Islet of Langerhans (tissue), 1 donor: ENCODE measurements at regions not wholly inside any gene's neighbourhood (a gene's known extent, or its start where the extent isn't known, plus 50 kb on each side); places are given as distances from the start of the nearest gene placed in this dataset.

Experiments used
- FAIRE-seq: peaks from one replicate; lab custom pipeline; 2011; peaks lifted over from hg19 to GRCh38; lab: Jason Lieb, UNC

DNA sequence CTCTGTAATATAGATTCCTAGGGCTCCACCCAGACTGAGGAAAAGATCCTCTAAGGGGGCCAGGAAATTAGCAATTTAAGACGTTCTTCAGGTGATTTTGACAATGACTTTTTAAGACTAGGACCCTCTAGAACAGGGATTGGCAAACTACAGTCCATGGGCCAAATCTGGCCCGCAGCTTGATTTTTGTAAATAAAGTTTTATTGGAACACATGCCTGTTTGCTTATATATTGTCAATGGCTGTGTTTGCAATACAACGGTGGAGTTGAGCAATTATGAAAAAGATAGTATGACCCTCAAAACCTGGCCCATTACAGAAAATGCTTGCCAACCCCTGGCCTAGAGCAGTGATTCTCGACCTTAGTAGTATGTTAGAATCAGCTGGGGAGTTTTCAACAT is 181.9 kb downstream of the SOX9 start:
- no peak for FAIRE-seq

DNA sequence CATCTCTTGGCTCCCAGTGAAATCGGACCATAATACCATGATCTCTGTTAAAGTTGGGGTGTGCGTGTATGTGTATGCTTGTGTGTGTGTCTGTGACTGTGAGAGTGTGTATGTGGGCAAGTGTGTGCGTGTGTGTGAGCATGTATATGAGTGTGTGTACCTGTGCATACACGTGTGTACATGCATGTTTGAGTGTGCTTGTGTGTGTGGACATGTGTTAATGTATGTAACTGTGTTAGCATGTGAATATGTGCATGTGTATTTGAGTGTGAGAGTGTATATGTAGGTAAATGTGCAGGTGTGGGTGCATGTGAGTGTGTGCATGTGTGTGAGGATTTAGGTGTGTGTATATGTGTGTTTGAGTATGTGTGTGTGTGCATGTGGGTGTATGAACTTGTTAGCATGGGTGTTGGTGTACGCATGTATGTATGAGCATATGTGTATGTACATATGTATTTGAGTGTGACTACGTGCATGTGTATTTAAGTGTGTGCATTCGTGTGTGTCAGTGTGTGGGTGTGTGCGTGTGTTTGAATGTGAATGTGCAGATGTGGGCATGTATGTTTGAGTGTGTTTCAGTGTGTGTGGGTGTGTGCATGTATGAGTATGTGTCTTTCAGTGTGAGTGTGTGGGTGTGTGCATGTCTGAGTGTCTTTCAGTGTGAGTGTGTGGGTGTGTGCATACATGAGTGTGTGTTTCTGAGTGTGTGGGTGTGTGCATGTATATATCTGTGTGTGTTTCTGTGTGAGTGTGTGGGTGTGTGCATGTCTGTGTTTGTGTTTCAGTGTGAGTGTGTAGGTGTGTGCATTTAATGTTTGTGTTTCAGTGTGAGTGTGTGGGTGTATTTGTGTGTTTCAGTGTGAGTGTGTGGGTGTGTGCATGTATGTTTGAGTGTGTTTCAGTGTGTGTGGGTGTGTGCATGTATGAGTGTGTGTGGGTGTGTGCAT is 183.2 kb downstream of the SOX9 start:
- no peak for FAIRE-seq

DNA sequence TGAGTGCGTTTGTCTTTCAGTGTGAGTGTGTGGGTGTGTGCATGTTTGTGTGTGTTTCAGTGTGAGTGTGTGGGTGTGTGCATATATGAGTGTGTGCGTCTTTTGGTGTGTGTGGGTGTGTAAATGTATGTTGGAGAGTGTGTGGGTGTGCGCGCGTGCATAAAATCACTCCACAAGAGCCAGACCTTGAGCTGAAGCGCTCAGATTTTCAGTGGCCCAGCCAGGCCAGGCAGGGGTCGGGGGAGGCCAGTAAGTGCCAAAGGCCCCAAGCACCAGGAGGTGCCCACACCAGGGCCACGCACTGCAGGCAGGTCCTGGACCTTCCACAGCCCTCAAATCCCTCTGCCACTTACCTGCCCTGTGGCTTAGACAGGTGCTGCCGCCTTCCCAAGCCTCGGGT is 184.0 kb downstream of the SOX9 start:
- FAIRE-seq: no peak

DNA sequence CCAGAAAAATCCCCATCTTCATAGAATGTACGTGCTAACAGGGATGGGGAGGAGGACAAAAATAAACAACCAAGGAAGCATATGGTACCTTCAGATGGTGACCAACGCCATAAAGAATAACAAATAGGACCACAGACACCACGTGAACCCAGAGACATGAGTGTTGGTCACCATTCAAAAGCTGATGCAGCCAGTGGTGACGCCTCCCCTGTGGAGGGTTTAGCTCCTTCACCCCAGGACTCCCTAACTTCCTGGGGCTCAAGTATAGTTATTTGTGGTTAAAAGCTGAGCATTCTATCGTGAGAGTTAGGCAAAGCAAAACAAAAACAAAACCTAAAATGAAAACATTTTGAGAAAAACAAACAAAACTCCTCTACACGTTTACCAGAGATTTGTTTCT is 184.7 kb downstream of the SOX9 start:
- no peak for FAIRE-seq

DNA sequence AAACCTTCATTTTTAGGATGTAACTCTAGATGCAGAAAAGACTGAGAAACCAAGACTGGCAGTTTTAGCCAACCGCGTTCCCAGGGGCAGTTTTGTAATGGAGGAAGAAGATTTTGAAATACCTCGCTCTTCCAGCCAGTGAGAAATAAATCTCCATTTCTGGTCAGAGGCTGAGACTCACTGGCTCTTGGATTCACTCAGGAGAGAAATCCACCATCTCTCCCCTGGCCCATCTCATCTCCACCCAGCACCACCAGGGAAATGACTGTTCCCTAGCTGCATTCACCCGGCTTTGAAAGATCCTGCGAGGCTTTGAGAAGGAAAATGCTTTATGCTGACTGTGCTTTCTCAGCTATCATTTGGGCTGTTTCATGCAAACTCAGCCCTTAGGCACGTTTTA is 185.2 kb downstream of the SOX9 start:
- FAIRE-seq: no peak

DNA sequence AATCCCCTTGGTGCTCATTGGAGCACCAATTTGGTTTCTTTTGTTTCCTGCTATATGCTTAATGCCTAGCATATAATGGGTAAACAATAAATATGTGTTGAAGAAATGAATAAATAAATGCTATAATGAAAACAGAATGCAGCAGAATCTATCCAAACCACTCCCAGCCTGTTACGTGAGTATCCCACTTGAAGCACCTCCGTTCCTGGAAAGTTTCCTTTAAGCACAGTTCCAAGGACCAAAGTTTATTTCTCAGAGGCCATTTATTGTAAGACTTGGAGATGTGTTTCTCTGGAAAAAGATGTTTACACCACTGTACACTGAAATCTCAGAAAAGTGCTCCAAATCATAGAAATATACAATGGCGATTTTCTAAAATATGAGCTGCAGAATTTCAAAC is 187.0 kb downstream of the SOX9 start:
- FAIRE-seq: no peak

DNA sequence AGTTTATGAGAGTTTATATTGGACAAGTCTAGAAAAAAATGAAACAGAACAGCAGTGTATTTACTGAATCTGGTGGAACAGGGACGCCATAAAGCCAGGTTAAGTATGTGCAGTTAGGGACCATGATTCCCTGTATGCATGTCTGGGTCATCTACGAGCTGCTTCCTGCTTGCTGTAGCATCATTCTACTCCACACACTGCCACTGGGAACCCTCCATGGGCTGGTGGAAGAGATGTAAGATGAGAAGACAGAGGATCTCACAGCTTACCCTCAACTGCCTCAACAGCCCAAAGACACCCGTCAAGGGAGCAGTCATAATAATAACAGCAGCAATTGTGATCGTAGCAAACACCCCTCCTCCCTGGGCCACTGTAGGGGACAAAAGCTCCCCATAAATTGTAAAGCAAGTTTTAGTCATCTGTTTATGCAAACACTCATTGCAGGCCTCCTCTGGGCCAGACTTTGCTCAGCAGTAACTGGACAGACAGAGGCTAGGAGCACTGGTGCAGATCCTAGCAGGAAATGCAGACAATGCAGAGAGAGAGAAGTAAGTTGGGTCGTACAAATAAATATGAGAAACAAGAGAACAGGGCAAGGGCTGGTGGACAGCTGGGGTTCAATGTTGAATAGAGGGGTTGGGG is 188.0 kb downstream of the SOX9 start:
- FAIRE-seq: no peak

DNA sequence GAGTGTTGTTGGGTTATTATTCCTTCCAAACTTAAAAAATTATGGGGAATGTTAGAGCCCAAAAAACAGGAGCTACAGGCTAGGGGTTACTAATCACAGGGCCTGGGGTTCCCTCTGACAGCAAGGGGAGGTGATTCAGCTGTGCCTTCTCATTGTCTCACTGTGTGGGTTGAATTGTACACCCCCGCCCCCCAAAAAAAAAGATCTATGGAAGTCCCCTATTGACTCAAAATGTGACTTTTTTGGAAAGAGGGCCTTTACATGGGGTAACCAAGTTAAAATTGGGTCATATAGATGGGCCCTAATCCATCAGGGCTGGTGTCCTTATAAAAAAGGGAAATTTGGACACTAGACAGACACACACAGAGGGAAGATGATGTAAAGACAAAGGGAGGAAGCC is 190.2 kb downstream of the SOX9 start:
- no peak for FAIRE-seq

DNA sequence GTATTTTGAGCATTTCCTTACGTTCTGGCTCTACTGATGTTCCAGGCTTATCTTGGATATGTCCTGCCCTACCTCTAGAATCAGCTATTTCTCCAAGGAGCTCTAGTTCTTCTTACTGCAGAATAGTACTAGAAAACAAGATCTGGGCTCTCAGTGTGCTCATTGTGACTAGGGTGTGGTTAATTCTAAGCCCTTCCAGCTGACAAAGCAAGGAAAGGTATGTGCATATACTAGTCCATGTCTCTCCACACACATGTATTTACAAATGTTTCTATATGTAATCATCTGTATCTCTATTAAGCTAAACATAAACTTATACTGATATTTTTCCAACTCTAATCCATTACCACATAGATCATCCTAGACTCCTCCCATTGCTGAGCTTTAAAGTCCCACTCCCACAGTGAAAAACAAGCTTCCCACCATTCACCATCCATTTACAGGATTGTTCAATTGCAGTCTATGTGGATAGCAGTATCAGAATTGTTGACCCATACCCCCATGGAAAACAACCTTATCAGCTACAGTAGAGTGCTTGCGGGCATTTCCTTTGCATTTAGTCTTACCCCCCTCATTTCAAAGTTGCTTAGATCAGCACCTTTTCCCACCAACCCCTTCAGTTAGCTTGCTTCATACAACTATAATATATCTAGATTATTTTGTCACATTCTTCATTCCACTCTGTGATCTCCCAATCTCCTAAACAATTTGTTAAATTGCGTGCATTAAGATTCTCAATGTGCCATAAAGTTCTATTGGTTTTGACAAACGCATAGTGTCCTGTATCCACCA is 194.5 kb downstream of the SOX9 start:
- FAIRE-seq: no peak

DNA sequence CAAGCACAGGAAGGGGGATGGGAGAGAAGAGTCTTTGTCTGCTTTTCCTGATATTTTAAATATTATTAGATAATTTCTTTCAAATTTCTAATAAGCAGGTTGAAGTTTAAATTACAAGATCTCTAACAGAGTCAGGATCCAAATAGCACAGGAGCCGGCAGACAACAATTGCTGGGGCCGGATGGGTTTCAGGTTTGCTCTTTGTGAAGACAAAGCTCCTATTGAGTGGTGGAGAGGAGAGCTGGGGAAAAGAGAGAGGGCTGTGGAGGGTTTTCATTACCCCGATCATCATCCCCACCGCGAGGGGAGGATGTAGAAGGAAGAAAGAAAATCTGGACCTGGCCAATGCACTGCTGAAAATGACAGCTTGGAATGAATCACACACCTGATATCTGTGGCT is 197.3 kb downstream of the SOX9 start:
- no peak for FAIRE-seq

DNA sequence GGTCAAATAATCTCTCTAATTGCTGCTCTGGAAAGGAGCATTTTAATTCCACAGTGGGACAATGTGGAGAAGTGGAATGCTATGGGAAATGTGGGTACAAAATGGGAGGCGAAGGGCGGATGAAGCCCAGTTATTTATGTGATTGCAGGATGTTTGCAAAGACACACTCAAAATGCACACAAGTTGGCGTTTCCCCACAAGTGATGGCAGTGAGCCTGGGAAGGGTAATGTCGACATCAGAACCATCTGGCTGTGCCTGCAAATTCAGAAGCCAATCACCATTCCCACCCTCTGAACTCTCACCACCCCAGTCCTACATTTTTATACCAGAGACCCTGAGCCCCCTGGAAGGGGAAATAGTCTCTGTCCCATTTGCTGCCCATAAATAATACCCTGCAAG is 201.1 kb downstream of the SOX9 start:
- no peak for FAIRE-seq

DNA sequence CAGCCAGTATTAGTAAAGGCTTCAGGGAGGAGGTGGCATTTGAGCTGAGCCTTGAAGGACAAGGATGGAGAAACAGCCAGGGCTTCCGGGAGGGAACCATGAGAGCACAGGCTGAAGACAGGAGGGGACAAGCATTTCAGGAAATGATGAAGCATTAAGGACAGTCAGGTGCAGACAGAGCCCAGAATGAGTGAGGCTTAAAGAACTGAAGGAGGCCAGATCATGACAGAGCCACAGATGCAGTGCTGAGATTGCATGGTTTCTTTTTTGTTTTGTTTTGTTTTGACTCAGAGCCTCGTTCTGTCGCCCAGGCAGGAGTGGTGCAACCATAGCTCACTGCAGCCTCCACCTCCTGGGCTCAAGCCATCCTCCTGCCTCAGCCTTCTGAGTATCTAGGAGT is 211.5 kb downstream of the SOX9 start:
- no peak for FAIRE-seq

DNA sequence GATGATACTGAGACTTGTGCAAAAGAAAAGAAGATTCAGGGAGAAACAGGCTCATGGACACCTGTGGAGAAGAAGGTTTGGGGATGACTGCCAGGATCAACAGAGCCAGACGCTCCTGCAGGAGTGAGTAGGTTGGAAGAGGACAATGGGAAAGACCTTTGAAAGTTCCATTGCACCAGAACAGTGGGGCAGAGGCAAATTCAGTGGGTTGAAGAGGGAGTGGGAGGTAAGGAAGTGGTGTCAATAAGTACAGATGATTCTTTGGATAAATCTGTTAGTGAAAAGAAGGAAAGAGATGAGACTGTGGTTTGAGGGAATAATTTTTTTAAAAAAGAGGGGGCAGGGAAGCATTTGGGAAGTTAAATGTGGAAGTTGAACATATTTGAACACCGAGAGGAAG is 212.8 kb downstream of the SOX9 start:
- FAIRE-seq: no peak

DNA sequence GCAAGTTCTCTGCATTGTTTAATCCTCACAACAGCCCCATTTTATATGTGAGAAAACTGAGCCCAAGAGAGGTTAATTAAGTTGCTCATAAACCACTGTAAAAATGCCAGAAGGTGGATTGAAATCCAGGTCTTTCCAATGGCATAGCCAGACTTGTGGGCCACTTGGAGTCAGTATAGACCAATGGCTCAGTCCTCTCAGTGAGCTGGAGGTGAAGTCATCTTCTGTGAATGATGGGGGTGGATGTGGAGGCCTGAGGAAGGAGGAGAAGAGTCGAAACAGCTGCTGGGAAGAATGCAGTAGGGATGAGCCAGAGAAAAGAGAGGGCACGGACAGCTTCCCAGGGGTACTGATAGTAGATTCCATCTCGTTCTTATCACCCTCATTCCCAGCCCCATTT is 213.4 kb downstream of the SOX9 start:
- FAIRE-seq: no peak

DNA sequence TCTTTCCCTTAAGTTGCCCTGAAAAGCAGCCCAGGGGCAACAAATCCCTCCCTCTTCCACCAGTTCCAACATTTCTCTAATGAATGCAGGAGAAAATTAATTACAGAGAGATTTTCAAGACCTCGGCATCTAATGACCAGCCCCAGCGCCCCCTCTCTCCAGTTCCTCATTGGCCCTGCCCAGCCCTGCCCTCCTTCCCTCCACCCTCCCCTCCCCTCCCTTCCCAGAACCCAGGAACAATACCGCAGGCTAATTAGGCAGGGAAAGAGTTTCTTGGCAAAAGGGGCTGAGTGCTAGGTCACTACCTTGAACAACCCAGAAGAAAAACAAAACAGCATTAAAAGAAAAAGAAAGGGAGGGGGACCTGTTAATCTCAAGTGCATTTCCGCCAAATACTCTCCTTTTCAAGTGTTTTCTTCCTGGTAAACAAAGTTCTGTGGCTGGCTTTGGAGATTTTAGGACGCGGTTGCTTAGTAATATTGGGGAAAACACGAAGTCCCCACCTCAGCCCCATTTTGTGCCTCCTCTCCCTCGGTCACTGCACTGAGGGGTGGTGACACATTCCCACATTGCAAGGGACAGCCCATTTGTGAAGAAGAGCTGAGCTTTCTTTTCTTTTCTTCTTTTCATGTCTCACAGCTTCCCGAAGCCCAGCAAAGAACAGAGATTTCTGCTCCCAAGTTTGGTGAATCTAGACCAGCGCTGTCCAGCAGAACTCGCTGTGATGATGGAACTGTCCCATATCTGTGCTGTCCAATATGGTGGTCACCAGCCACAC is 215.4 kb downstream of the SOX9 start:
- FAIRE-seq: no peak

DNA sequence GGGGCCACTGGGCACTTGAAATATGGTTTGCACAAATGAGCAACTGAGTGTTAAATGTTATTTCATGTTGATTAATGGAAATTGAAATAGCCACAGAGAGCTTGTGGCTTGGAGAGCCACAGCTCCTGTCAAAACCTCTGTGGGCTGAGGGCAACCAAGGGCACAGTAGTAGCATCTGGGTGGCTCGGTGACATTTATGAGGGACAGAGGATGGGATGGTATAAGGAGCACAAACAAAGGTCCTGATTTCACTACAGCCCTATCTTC is 215.9 kb downstream of the SOX9 start:
- FAIRE-seq: no peak

DNA sequence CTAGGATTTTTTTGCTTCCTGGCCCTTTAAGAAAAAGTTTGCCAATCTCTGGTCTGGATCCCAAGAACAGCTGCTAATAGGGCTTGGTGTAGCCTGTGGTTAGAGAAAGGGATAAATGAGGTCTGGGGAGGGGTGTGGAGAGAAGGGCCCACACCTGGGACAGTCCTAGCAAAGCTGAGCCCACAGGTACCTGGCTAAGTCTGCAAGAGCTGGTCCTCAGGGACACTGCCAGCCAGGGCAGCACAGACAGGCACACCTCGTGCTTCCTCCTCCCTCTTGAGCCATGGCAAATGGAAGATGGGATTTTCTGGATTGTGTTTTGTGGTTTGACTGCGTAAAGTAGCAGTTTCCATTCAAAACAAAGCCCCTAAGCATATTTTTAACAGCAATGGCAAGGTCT is 217.5 kb downstream of the SOX9 start:
- FAIRE-seq: no peak

DNA sequence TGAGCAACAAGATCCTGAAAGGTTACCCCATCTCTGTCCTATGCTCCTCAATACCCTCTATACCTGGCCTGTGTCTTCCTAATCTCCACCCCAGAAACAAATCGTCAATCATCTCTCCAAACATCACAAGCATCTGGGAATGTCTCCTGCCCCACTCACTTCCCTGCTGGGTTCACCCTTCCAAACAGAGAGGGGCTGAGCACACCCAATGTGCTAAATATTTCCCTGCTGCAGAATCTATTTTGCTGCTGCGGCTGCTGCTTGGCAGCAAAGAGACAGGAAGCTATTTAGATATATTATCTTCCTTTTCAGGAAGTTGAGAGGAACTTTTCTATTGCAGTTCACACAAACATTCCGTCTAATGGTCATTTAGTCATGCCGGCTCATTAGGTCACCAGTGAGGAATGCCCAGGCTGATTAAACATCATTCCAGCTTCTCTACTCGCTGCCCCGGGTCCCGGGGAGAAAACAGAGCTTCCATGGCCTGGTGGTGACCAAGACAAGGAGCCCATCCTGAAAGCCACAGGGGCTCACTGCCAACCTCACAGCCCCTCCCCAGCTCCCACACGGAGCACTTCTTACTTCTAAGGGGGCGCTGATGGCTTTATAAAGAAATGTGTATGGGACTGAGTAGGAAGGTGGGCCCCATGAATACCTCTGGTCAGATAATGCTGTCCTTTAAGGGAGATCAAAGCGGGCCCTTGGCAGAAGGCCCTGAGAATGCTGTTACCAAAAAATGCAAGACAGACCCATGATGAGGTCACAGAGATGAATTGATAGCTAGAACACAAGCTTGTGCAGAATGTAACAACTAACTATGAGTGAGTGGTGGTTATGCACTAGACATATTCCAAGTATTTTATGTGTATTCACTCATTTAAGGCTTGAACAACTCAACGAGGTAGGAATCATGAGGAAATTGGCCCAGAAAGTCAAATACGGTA is 218.3 kb downstream of the SOX9 start:
- no peak for FAIRE-seq

DNA sequence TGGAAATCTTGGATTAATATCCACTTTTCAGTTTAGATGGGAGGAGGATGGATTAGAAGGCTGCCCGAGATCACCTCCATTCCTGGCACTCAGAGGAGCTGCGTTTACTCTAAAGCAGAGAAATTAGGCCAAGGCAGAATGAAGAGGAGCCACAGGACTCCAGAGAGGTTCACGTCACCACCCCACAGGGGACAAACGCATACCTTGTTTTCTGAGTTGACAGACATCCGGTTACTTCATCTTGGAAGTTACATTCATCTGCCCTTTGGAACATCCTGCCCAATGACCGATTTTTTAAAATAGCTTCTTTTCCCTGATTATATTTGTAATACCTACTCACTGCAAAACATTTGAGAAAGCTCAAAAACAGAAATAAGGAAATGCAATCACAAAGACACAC is 220.0 kb downstream of the SOX9 start:
- FAIRE-seq: no peak

DNA sequence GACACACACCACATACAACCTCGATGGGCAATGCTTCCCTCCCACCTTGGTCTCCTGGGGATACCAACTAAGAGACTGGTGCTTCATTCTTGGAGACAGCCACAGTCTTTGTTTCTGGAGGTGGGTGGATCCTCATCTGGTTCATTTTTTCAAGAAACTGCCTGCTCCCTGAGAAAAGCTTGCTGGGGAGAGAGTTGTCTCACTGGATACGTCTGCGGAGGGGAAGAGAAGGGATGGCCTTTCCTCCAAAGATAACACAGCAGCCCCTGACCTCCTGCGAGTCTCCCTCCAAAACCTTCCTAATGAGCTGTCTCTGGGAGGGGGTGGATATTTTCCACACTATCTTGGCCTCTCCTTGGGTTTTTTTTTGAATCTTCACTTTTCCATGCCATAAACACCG is 221.2 kb downstream of the SOX9 start:
- FAIRE-seq: no peak
